ENCODE measurements at regions not wholly inside any gene's neighbourhood (a gene's known extent, or its start where the extent isn't known, plus 50 kb on each side); places are given as distances from the start of the nearest gene placed in this dataset.

- TF ChIP-seq CLOCK (CRISPR knock-in tag; IDR thresholded peaks at IDR 0.05; ENCODE audit: borderline replicate concordance) (no peak), TCFL5 (CRISPR knock-in tag; conservative IDR thresholded peaks at IDR 0.05) (0 out of 2 replicates have a peak, but pooled peaks have one; percentile 50), STAT5B (CRISPR knock-in tag; IDR thresholded peaks at IDR 0.05) (no peak), CEBPB (tag; IDR thresholded peaks at IDR 0.05) (peak; percentile 72), PCBP1 (IDR thresholded peaks at IDR 0.05; ENCODE audit: low read depth, low read length, poor library complexity, severe bottlenecking) (no peak), ZNF239 (CRISPR knock-in tag; IDR thresholded peaks at IDR 0.05) (peak; percentile 23; the same call in 1 of the 2 replicates), ZZZ3 (IDR thresholded peaks at IDR 0.05) (no peak), SRSF9 (IDR thresholded peaks at IDR 0.05; ENCODE audit: borderline replicate concordance, low read depth, low read length) (no peak), SLC30A9 (CRISPR knock-in tag; IDR thresholded peaks at IDR 0.05) (no peak), HES1 (IDR thresholded peaks at IDR 0.05; ENCODE audit: low read depth) (peak; percentile 26; the same call in 1 of the 2 replicates), DMBX1 (CRISPR knock-in tag; IDR thresholded peaks at IDR 0.05; ENCODE audit: borderline replicate concordance) (peak; percentile 12; the same call in 1 of the 2 replicates), JUNB (CRISPR knock-in tag; conservative IDR thresholded peaks at IDR 0.05) (no peak), ZNF277 (CRISPR knock-in tag; IDR thresholded peaks at IDR 0.05; ENCODE audit: borderline replicate concordance) (no peak), FOXM1 (IDR thresholded peaks at IDR 0.05; ENCODE audit: low read depth) (peak; percentile 74), FOXM1 (CRISPR knock-in tag; IDR thresholded peaks at IDR 0.05; ENCODE audit: low read depth) (no peak), BCL6 (CRISPR knock-in tag; IDR thresholded peaks at IDR 0.05) (0 out of 2 replicates have a peak, but pooled peaks have one; percentile 26), CBX5 (IDR thresholded peaks at IDR 0.05; ENCODE audit: borderline replicate concordance, low read depth) (no peak), PTRF (tag; IDR thresholded peaks at IDR 0.05) (peak; percentile 73), NEUROD1 (IDR thresholded peaks at IDR 0.05; ENCODE audit: borderline replicate concordance, low read depth, low read length, partially characterized antibody) (peak; percentile 59), FOXP1 (CRISPR knock-in tag; IDR thresholded peaks at IDR 0.05) (no peak), RAD51 (IDR thresholded peaks at IDR 0.05; ENCODE audit: borderline replicate concordance, low read depth) (no peak), ZNF589 (CRISPR knock-in tag; IDR thresholded peaks at IDR 0.05; ENCODE audit: low read depth) (no peak; the same call in none of the 2 replicates), ZNF280A (IDR thresholded peaks at IDR 0.05; ENCODE audit: low read depth, partially characterized antibody) (no peak)
Measured at GRCh38 chr5:173782671-173783101, 105.5 kb upstream of the CPEB4 start (continued).

All from K562 (cell line).